ENCODE measurements at regions not wholly inside any gene's neighbourhood (a gene's known extent, or its start where the extent isn't known, plus 50 kb on each side); places are given as distances from the start of the nearest gene placed in this dataset.
"Not testable (repeated sequence)": the region's sequence is repeated elsewhere in the genome, so short reads cannot be mapped to it uniquely, and the experiment has no call there.

GRCh38 chr7:115599184-115599583 is 431.4 kb downstream of the TFEC start:
- TF ChIP-seq POLR2AphosphoS5 (IDR thresholded peaks at IDR 0.05; ENCODE audit: low read depth); CTCF (IDR thresholded peaks at IDR 0.05; ENCODE audit: insufficient read depth, low read length): not testable (repeated sequence)

Measured in HL-60 (cell line).